Adrenal gland (tissue), 9 donors: ENCODE measurements at regions not wholly inside any gene's neighbourhood (a gene's known extent, or its start where the extent isn't known, plus 50 kb on each side); places are given as distances from the start of the nearest gene placed in this dataset.

Source experiments
- DNase-seq, 7 donors: peaks; one replicate each; pipeline ENCODE4 v3.0.0-alpha.2; 2019 to 2020
- H3K27ac ChIP-seq, 5 donors: fragments of 200-600 bp; sonication (generic) in 4 of 5; 1 replicate in 3 of 5; 2 replicates in 2 of 5; pipeline versions ENCODE4 v1.5.1 to v1.8.0; 2016 to 2020; ENCODE audit warnings: mild to moderate bottlenecking in 1 of 5
- H3K27me3 ChIP-seq: fragments of 200-600 bp; 2 replicates; pipeline ENCODE4 v1.8.0; 2021
- H3K36me3 ChIP-seq, 2 donors: fragments of 200-600 bp; replicated peaks in 1 of 2; 1 replicate in 1 of 2; 2 replicates in 1 of 2; pipeline versions ENCODE4 v1.5.1 to v1.8.0; 2018 to 2022
- H3K4me1 ChIP-seq, 2 donors: fragments of 200-600 bp; replicated peaks in 1 of 2; 1 replicate in 1 of 2; 2 replicates in 1 of 2; pipeline versions ENCODE4 v1.5.1 to v1.8.0; 2018 to 2021
- H3K4me3 ChIP-seq, 4 donors: fragments of 200-600 bp; sonication (generic) in 3 of 4; one replicate each; pipeline ENCODE4 v1.5.1; 2016 to 2018
- H3K9me3 ChIP-seq, 3 donors: fragments of 200-600 bp; sonication (generic) in 1 of 3; replicated peaks in 1 of 3; 1 replicate in 2 of 3; 2 replicates in 1 of 3; pipeline versions ENCODE4 v1.5.1 to v1.8.0; 2016 to 2021
- POLR2A ChIP-seq, 2 donors: fragments of 450-650 bp; IDR thresholded peaks; one replicate each; pipeline ENCODE4 v1.6.1; 2017; ENCODE audit warnings: antibody characterized with exemption in 2 of 2, mild to moderate bottlenecking in 2 of 2, moderate library complexity in 1 of 2
- WGBS, 4 donors: extraction: QIAGEN DNeasy Blood & Tissue Kit in 2 of 4; methylation state at CpG; one replicate each; pipeline versions ENCODE4 v1.1.5 to v1.1.7; 2013 to 2017; 5-methylcytosine and 5-hydroxymethylcytosine counted together
- intact Hi-C, 2 donors: fragments of 100-400 bp; cut with DNase I; formaldehyde crosslinking; loops; one replicate each; pipeline versions ENCODE4 v1.14.1 to v1.15.0; 2022 to 2023
- TF ChIP-seq, protein P1 (sequence below), 6 experiments: fragments of 450-650 bp in 4 of 6; fragments of 200-600 bp in 2 of 6; sonication (generic) in 1 of 6; IDR thresholded peaks; 1 replicate in 5 of 6; 2 replicates in 1 of 6; pipeline versions ENCODE4 v1.5.1 to v1.8.0; 2016 to 2021; ENCODE audit warnings: antibody characterized with exemption in 6 of 6, mild to moderate bottlenecking in 2 of 6, moderate library complexity in 1 of 6
- donor health status: healthy with polysubstance abuse.
- donor health status: Bipolar disorder and iron deficiency.
- donor health status: DM: yes; HTN: yes; CAD: no.
- donor health status: DM: no; HTN: no; CAD: no.
- donor health status: DM: no; HTN: no; CAD: no.

DNA sequence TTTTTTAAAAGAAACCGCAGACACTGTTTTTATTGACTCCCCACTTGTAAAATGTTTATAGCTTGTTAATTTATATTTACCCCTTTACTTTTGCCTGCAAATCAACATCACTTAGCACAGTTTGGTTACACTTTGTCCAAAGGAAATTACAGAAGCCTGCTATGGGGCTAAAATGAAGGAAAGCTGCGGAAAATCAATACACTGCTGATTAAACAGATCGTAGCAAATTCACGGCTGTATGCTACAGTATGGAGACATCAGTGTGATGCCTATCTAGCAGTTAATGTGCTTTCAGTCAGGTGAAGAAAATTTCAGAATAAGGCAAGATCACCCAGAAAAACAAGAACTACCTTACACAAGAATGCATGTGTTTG, 110.0 kb downstream of the FOXG1 start:
- H3K36me3 ChIP-seq: no peaks in the 10 kb centered on the region
- no peak overlapping the region for H3K4me3 ChIP-seq
- H3K27me3 ChIP-seq: no peaks in the 10 kb centered on the region
- TF ChIP-seq POLR2A (IDR thresholded peaks at IDR 0.05): no peak
- TF ChIP-seq, protein P1, sequence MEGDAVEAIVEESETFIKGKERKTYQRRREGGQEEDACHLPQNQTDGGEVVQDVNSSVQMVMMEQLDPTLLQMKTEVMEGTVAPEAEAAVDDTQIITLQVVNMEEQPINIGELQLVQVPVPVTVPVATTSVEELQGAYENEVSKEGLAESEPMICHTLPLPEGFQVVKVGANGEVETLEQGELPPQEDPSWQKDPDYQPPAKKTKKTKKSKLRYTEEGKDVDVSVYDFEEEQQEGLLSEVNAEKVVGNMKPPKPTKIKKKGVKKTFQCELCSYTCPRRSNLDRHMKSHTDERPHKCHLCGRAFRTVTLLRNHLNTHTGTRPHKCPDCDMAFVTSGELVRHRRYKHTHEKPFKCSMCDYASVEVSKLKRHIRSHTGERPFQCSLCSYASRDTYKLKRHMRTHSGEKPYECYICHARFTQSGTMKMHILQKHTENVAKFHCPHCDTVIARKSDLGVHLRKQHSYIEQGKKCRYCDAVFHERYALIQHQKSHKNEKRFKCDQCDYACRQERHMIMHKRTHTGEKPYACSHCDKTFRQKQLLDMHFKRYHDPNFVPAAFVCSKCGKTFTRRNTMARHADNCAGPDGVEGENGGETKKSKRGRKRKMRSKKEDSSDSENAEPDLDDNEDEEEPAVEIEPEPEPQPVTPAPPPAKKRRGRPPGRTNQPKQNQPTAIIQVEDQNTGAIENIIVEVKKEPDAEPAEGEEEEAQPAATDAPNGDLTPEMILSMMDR (IDR thresholded peaks at IDR 0.05): no peak
- intact Hi-C loops: no loop called here
- WGBS, 4 donors: 66 to 85% (median 79%) methylated on average over 4 of the region's 4 CpGs
- no peaks in the 10 kb centered on the region for H3K4me1 ChIP-seq
- no peak overlapping the region for H3K27ac ChIP-seq
- no peaks in the 10 kb centered on the region for H3K9me3 ChIP-seq
- DNase-seq: no peak

DNA sequence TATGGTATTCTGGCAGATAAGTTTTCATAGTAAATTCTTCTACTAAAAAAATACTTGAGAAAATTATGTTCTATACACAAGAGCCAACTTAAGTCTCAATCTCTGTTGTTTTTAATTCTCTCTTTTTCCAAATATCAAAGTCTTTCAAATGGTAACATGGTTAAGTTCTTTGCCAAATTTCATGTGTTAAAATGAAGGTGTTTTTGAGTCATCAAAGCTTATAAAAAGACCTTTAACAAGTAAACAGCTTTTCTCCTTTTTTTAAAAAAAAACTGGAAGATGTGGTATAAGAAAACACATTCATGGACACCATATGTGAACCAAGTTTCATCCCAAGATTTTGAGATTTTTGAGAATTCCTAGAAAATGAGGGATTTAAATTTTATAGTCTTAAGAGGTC, 111.3 kb downstream of the FOXG1 start:
- Histone ChIP-seq H3K4me3 (no peak overlapping the region), H3K9me3 (no peaks in the 10 kb centered on the region), H3K27ac (no peak overlapping the region), H3K4me1 (no peaks in the 10 kb centered on the region), H3K36me3 (no peaks in the 10 kb centered on the region), H3K27me3 (no peaks in the 10 kb centered on the region)
- no peak for DNase-seq
- intact Hi-C loops: no loop called here
- TF ChIP-seq, protein P1 (IDR thresholded peaks at IDR 0.05): no peak
- TF ChIP-seq POLR2A (IDR thresholded peaks at IDR 0.05): no peak

DNA sequence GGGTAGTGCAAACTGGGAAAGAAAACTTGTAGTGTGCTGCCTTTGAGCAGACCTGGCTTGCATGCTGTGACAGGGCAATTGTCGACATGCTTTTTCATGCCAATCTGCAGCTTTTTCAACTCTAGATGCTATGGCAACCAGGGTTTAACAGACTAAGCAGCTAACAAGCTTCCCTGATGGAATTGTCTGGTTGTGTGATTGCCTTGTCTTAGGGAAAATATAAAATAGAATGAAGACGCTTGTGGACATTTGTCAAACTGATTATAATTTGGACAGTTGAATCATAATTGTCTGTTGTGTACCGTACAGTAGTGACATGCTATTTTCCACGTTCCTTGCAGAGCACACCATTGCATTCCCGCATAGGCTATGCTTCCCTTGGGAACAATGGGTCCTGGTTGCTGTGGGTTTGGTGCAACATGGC, 113.0 kb downstream of the FOXG1 start:
- intact Hi-C loops: no loop called here
- H3K27me3 ChIP-seq: no peaks in the 10 kb centered on the region
- H3K9me3 ChIP-seq: no peaks in the 10 kb centered on the region
- no peak overlapping the region for H3K4me3 ChIP-seq
- no peak for DNase-seq
- H3K36me3 ChIP-seq: no peaks in the 10 kb centered on the region
- H3K27ac ChIP-seq: no peak overlapping the region
- no peaks in the 10 kb centered on the region for H3K4me1 ChIP-seq
- WGBS, 4 donors: 60 to 64% (median 61%) methylated on average over 5 of the region's 5 CpGs
- TF ChIP-seq POLR2A (IDR thresholded peaks at IDR 0.05): no peak
- TF ChIP-seq, protein P1 (IDR thresholded peaks at IDR 0.05): no peak

DNA sequence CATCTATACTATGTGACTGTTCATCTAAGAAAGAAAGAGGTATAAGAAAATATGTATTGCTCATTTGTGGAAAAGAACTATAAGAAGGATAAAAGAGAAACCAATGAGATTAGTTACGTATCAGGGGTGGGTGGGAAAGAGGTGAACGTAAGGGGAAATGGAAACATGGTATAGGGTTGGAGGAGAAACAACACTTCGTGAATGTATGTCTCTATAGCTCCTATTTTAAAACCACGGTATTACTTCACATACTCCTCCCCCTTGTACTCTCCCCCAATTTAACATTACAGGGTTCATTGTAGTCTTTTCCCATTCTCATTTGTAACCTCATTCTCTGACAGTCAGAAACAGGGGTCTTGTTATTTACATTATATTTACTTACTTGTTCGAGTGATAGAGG, 120.4 kb downstream of the FOXG1 start:
- no peak for TF ChIP-seq POLR2A (IDR thresholded peaks at IDR 0.05)

DNA sequence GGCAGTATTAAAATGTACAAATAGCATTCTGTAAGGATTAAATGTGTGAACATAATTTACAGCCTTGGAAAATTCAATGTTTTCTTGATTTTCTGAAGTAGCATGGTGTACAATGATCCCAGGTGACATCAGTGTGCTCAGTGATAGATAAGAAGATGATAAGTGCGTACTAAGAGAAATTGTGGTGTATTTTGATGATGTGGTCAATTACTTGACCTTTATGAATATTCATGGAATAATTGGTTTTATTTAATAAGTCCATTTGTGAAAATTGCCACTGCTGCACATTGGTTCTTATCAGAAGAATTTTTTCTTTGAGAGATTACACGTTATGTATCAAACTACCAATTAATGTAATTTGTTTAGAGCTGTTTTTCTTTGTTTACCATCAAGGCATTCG, 128.8 kb downstream of the FOXG1 start:
- no peak for TF ChIP-seq POLR2A (IDR thresholded peaks at IDR 0.05)
- TF ChIP-seq, protein P1 (IDR thresholded peaks at IDR 0.05): no peak
- 64 to 72% (median 67%) methylated on average over 3 of the region's 3 CpGs for WGBS, 4 donors
- intact Hi-C loops: no loop called here
- no peaks in the 10 kb centered on the region for H3K36me3 ChIP-seq
- H3K4me1 ChIP-seq: no peaks in the 10 kb centered on the region
- H3K27me3 ChIP-seq: no peaks in the 10 kb centered on the region
- H3K27ac ChIP-seq: no peak overlapping the region
- H3K4me3 ChIP-seq: no peak overlapping the region
- H3K9me3 ChIP-seq: no peaks in the 10 kb centered on the region
- DNase-seq: no peak

More for the DNA sequence above, 120.4 kb downstream of the FOXG1 start:
- Histone ChIP-seq H3K4me1 (no peaks in the 10 kb centered on the region), H3K9me3 (no peaks in the 10 kb centered on the region), H3K27me3 (no peaks in the 10 kb centered on the region), H3K36me3 (no peaks in the 10 kb centered on the region), H3K27ac (no peak overlapping the region), H3K4me3 (no peak overlapping the region)
- no peak for DNase-seq
- intact Hi-C loops: no loop called here
- WGBS, 4 donors: 72 to 79% (median 76%) methylated on average over 5 of the region's 5 CpGs
